ENCODE measurements at regions not wholly inside any gene's neighbourhood (a gene's known extent, or its start where the extent isn't known, plus 50 kb on each side); places are given as distances from the start of the nearest gene placed in this dataset.

- CTCF ChIA-PET, result no interaction called here
- TF ChIP-seq EZH2 (IDR thresholded peaks at IDR 0.05; ENCODE audit: borderline replicate concordance, low read depth, low read length, poor library complexity, severe bottlenecking), result no peak
- TF ChIP-seq, protein P1, sequence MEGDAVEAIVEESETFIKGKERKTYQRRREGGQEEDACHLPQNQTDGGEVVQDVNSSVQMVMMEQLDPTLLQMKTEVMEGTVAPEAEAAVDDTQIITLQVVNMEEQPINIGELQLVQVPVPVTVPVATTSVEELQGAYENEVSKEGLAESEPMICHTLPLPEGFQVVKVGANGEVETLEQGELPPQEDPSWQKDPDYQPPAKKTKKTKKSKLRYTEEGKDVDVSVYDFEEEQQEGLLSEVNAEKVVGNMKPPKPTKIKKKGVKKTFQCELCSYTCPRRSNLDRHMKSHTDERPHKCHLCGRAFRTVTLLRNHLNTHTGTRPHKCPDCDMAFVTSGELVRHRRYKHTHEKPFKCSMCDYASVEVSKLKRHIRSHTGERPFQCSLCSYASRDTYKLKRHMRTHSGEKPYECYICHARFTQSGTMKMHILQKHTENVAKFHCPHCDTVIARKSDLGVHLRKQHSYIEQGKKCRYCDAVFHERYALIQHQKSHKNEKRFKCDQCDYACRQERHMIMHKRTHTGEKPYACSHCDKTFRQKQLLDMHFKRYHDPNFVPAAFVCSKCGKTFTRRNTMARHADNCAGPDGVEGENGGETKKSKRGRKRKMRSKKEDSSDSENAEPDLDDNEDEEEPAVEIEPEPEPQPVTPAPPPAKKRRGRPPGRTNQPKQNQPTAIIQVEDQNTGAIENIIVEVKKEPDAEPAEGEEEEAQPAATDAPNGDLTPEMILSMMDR (conservative IDR thresholded peaks at IDR 0.05; ENCODE audit: low read depth, low read length), result no peak
- H3K27ac ChIP-seq (ENCODE audit: low read depth, low read length, poor library complexity, severe bottlenecking), result no peak overlapping the region
- peaks cover 31% of the 10 kb centered on the region for H3K9me3 ChIP-seq (ENCODE audit: low read depth, low read length, poor library complexity, severe bottlenecking)
- H3K27me3 ChIP-seq (replicated peaks; ENCODE audit: insufficient read depth, low read depth, low read length, poor library complexity), result no peaks in the 10 kb centered on the region
- H3K36me3 ChIP-seq (ENCODE audit: insufficient read depth, low read length, poor library complexity, severe bottlenecking), result no peaks in the 10 kb centered on the region
- no peaks in the 10 kb centered on the region for H3K4me1 ChIP-seq (ENCODE audit: insufficient read depth, low read length, poor library complexity, severe bottlenecking)
- no peak overlapping the region for H3K4me3 ChIP-seq (ENCODE audit: low read depth, low read length, poor library complexity, severe bottlenecking)
- no peak for DNase-seq (ENCODE audit: low spot score)
- POLR2A ChIA-PET (ENCODE audit: low non-redundant PET), result no interaction called here
- intact Hi-C loops (cut with micrococcal nuclease; ENCODE audit: unreplicated experiment), result no loop called here
- no TSS peak for BruUV-seq (replicated peaks)
These were observed 1548.8 kb upstream of the LRRTM1 start for GRCh38 chr2:81853341-81853740.

DNA sequence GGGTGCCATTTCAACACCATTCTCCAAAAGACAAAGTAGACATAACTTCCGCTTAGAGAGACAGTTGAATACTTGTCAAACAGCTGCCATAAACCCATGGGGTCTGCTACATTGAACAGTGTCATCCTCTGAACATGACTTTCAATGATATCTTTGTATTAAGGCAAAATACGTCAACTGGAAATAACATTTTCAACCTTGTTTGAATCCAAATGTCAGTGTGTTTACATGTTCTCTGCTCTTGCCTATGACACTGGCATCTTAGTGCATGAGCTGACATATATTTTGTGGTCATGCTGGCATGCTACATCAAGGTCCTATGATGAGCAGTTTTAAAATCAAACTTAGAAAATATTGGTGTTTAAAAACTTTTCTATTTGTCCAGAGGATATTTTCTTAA is 1548.1 kb upstream of the LRRTM1 start:
- Histone ChIP-seq H3K4me3 (ENCODE audit: low read depth, low read length, poor library complexity, severe bottlenecking) (no peak overlapping the region), H3K4me1 (ENCODE audit: insufficient read depth, low read length, poor library complexity, severe bottlenecking) (no peaks in the 10 kb centered on the region), H3K27me3 (replicated peaks; ENCODE audit: insufficient read depth, low read depth, low read length, poor library complexity) (no peaks in the 10 kb centered on the region), H3K27ac (ENCODE audit: low read depth, low read length, poor library complexity, severe bottlenecking) (no peak overlapping the region), H3K36me3 (ENCODE audit: insufficient read depth, low read length, poor library complexity, severe bottlenecking) (no peaks in the 10 kb centered on the region), H3K9me3 (ENCODE audit: low read depth, low read length, poor library complexity, severe bottlenecking) (peaks cover 31% of the 10 kb centered on the region)
- no TSS peak for BruUV-seq (replicated peaks)
- DNase-seq (ENCODE audit: low spot score), result no peak
- intact Hi-C loops (cut with micrococcal nuclease; ENCODE audit: unreplicated experiment), result no loop called here
- ChIA-PET CTCF (no interaction called here), POLR2A (ENCODE audit: low non-redundant PET) (no interaction called here)
- TF ChIP-seq, protein P1 (conservative IDR thresholded peaks at IDR 0.05; ENCODE audit: low read depth, low read length), result no peak
- no peak for TF ChIP-seq EZH2 (IDR thresholded peaks at IDR 0.05; ENCODE audit: borderline replicate concordance, low read depth, low read length, poor library complexity, severe bottlenecking)

GRCh38 chr2:81839780-81840179 is 1535.2 kb upstream of the LRRTM1 start:
- BruUV-seq (replicated peaks), result no TSS peak
- Histone ChIP-seq H3K27ac (ENCODE audit: low read depth, low read length, poor library complexity, severe bottlenecking) (no peak overlapping the region), H3K36me3 (ENCODE audit: insufficient read depth, low read length, poor library complexity, severe bottlenecking) (no peaks in the 10 kb centered on the region), H3K4me1 (ENCODE audit: insufficient read depth, low read length, poor library complexity, severe bottlenecking) (no peaks in the 10 kb centered on the region), H3K4me3 (ENCODE audit: low read depth, low read length, poor library complexity, severe bottlenecking) (no peak overlapping the region), H3K27me3 (replicated peaks; ENCODE audit: insufficient read depth, low read depth, low read length, poor library complexity) (no peaks in the 10 kb centered on the region), H3K9me3 (ENCODE audit: low read depth, low read length, poor library complexity, severe bottlenecking) (peaks cover 26% of the 10 kb centered on the region)
- TF ChIP-seq, protein P1 (conservative IDR thresholded peaks at IDR 0.05; ENCODE audit: low read depth, low read length), result no peak
- TF ChIP-seq EZH2 (IDR thresholded peaks at IDR 0.05; ENCODE audit: borderline replicate concordance, low read depth, low read length, poor library complexity, severe bottlenecking), result no peak
- intact Hi-C loops (cut with micrococcal nuclease; ENCODE audit: unreplicated experiment), result no loop called here
- no peak for DNase-seq (ENCODE audit: low spot score)
- POLR2A ChIA-PET (ENCODE audit: low non-redundant PET), result no interaction called here
- CTCF ChIA-PET, result no interaction called here

Measured in A673 (cell line).